Lower leg skin (tissue), 3 donors: ENCODE measurements at regions not wholly inside any gene's neighbourhood (a gene's known extent, or its start where the extent isn't known, plus 50 kb on each side); places are given as distances from the start of the nearest gene placed in this dataset.

Experiments used
- CTCF ChIP-seq, 3 donors: fragments of 450-650 bp; IDR thresholded peaks; one replicate each; pipeline ENCODE4 v1.5.1; 2016; ENCODE audit warnings: antibody characterized with exemption in 3 of 3, mild to moderate bottlenecking in 3 of 3, moderate library complexity in 2 of 3
- POLR2A ChIP-seq, 2 donors: fragments of 450-650 bp; IDR thresholded peaks; one replicate each; pipeline ENCODE4 v1.6.1; 2016 to 2017; ENCODE audit warnings: antibody characterized with exemption in 2 of 2, mild to moderate bottlenecking in 1 of 2, moderate library complexity in 1 of 2

- TF ChIP-seq CTCF (IDR thresholded peaks at IDR 0.05) (no peak), POLR2A (IDR thresholded peaks at IDR 0.05) (no peak)
Measured at GRCh38 chr6:139588076-139588639, 213.7 kb upstream of the CITED2 start.
